ENCODE measurements at regions not wholly inside any gene's neighbourhood (a gene's known extent, or its start where the extent isn't known, plus 50 kb on each side); places are given as distances from the start of the nearest gene placed in this dataset.

DNA sequence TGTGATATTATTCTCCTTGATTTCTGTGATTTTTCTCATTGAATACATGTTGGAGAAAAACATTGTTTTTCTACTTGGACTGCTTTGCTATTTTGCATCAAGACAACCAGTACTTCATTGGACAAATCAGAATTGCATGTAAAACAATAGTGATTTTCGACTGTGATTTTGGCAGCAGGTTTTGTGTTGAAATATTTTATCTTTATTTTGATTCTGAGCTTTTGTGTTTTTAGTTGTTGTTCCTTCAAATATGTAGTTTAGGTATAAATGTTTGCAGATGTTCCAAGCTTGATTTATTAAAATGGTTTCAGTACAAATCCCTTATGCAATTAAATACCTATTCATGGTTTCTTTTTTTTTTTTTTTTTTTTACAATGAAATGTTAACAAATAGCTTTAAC lies 754.1 kb downstream of the DOK5 start:
- Histone ChIP-seq H3K9me3 (ENCODE audit: low read length) (no peaks in the 10 kb centered on the region), H3K27me3 (ENCODE audit: insufficient read depth, low read length) (no peaks in the 10 kb centered on the region), H3K4me3 (ENCODE audit: low read length) (no peak overlapping the region), H3K4me1 (ENCODE audit: insufficient read depth, low read length) (no peaks in the 10 kb centered on the region), H3K36me3 (ENCODE audit: insufficient read depth, low read length) (no peaks in the 10 kb centered on the region), H2AFZ (ENCODE audit: low read depth, low read length) (no peak overlapping the region)

DNA sequence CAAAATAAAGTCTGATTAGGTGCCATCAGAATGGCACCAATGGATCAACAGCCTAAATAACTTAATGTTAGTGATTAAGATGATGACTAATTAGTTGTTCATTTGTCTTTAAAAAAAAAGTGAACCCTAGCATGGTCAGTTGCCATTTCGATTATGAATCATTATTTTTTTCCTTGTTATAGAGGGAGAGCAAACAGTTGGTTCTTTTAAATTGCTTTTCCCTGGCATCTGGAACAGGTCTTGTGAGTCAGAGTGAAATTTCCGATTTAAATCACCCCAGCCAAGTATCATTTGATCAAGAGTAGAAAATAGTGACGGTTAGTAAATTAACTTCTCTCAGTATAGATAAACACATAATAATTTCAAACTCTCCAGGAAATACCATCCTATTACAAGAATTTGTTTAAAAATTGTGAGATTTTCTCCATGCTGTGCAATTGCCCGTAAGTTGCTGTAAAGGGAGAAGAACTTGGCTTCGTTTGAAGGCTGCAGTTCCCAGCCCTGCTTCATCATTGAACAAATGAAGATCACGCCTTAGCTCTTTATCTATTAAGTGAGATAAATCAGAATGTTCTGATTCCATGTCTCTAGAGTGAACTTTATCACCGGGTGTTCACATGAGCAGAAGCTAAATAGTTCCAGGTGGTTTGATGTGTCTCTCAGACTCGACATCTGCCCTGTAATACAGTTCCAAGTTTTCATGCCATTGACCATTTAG lies 741.3 kb downstream of the DOK5 start:
- H2AFZ ChIP-seq (ENCODE audit: low read depth, low read length): no peak overlapping the region
- H3K9me3 ChIP-seq (ENCODE audit: low read length): no peaks in the 10 kb centered on the region
- H3K4me1 ChIP-seq (ENCODE audit: insufficient read depth, low read length): no peaks in the 10 kb centered on the region
- no peak overlapping the region for H3K4me3 ChIP-seq (ENCODE audit: low read length)
- H3K27me3 ChIP-seq (ENCODE audit: insufficient read depth, low read length): no peaks in the 10 kb centered on the region
- H3K36me3 ChIP-seq (ENCODE audit: insufficient read depth, low read length): no peaks in the 10 kb centered on the region

DNA sequence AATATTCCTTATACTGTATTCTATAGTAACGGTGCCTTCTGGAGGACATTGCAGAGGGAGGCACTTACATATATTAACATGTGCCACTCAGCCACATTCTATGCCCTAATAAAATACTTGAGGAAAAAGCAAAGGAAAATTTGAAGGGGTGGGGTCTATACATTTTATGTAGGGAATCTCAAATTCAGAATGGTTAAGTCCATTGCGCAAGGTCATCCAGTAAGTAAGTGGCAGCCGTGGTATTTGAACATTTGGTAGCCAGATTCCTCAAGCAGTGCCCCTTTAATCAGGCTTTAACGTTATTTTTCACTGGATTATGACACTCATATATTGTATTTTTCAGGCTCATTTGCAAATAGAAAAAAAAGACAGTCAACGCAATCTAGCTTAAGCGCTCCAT lies 738.3 kb downstream of the DOK5 start:
- Histone ChIP-seq H3K4me3 (ENCODE audit: low read length) (no peak overlapping the region), H3K4me1 (ENCODE audit: insufficient read depth, low read length) (no peaks in the 10 kb centered on the region), H3K27me3 (ENCODE audit: insufficient read depth, low read length) (no peaks in the 10 kb centered on the region), H3K36me3 (ENCODE audit: insufficient read depth, low read length) (no peaks in the 10 kb centered on the region), H2AFZ (ENCODE audit: low read depth, low read length) (no peak overlapping the region), H3K9me3 (ENCODE audit: low read length) (no peaks in the 10 kb centered on the region)

DNA sequence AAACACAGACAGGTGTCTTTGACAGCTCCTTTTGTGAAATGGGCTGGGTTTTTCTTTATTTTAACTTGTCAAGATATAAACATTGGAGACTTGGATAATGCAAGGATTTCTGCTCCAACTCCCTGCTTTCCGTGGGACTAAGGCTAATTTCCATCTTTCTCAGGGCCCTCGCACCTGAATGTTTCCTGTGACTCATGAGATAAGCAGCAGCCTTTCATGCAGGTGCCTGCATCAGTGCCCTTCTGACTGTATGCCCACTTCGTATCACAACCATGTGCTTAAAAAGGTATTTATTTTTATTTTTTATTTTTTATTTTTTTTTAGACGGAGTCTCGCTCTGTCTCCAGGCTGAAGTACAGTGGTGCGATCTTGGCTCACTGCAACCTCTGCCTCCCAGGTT lies 736.1 kb downstream of the DOK5 start:
- Histone ChIP-seq H3K4me1 (ENCODE audit: insufficient read depth, low read length) (no peaks in the 10 kb centered on the region), H3K27me3 (ENCODE audit: insufficient read depth, low read length) (no peaks in the 10 kb centered on the region), H3K4me3 (ENCODE audit: low read length) (no peak overlapping the region), H3K9me3 (ENCODE audit: low read length) (no peaks in the 10 kb centered on the region), H3K36me3 (ENCODE audit: insufficient read depth, low read length) (no peaks in the 10 kb centered on the region), H2AFZ (ENCODE audit: low read depth, low read length) (no peak overlapping the region)

DNA sequence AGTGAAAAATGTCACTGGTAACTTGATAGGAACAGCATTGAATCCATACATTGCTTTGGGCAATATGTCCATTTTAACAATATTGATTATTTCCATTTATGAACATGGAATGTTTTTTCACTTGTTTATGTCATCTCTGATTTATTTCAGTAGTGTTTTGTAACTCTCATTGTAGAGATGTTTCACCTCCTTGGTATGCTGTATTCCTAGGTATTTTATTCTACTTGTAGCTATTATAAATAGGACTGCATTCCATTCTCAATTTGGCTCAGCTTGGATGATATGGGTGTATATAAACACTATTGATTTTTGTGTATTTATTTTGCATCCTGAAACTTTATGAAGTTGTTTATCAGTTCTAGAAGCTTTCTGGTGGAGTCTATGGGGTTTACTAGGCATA lies 730.3 kb downstream of the DOK5 start:
- H3K4me3 ChIP-seq (ENCODE audit: low read length): no peak overlapping the region
- H3K27me3 ChIP-seq (ENCODE audit: insufficient read depth, low read length): no peaks in the 10 kb centered on the region
- H2AFZ ChIP-seq (ENCODE audit: low read depth, low read length): no peak overlapping the region
- no peaks in the 10 kb centered on the region for H3K4me1 ChIP-seq (ENCODE audit: insufficient read depth, low read length)
- no peaks in the 10 kb centered on the region for H3K9me3 ChIP-seq (ENCODE audit: low read length)
- no peaks in the 10 kb centered on the region for H3K36me3 ChIP-seq (ENCODE audit: insufficient read depth, low read length)

DNA sequence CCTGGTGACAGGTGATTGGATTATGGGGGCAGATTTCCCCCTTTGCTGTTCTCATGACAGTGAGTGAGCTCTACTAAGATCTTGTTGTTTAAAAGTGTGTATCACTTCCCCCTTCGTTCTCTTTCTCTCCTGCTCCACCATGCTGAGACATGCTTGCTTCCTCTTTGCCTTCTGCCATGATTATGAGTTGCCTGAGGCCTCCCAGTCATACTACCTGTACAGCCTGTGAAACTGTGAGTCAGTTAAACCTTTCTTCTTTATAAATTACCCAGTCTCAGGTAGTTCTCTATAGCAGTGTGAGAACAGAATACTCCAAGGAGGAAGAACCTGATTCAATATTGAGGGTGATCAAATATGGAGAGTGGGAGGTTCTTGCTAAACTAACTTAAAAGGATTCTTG lies 724.9 kb downstream of the DOK5 start:
- Histone ChIP-seq H3K27me3 (ENCODE audit: insufficient read depth, low read length) (no peaks in the 10 kb centered on the region), H2AFZ (ENCODE audit: low read depth, low read length) (no peak overlapping the region), H3K36me3 (ENCODE audit: insufficient read depth, low read length) (no peaks in the 10 kb centered on the region), H3K4me1 (ENCODE audit: insufficient read depth, low read length) (no peaks in the 10 kb centered on the region), H3K4me3 (ENCODE audit: low read length) (no peak overlapping the region), H3K9me3 (ENCODE audit: low read length) (no peaks in the 10 kb centered on the region)

DNA sequence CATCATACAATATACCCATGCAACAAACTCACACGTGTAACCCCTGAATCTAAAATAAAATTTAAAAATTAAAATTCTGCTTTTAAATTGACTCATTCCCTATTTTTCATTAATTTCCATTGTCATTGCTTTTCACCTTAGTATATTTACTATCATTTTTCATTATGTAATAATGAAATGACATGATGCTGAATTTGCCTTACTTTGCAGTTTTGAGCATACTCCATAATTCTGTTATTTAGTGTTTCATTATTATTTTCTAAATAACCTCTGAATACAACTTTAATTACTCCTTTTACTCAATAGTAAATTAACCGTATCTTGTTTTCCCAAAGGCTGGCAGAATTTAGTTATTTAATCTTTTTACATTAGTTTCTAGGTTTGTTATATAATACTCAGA lies 719.6 kb downstream of the DOK5 start:
- no peaks in the 10 kb centered on the region for H3K27me3 ChIP-seq (ENCODE audit: insufficient read depth, low read length)
- H3K9me3 ChIP-seq (ENCODE audit: low read length): no peaks in the 10 kb centered on the region
- H3K4me1 ChIP-seq (ENCODE audit: insufficient read depth, low read length): no peaks in the 10 kb centered on the region
- no peak overlapping the region for H3K4me3 ChIP-seq (ENCODE audit: low read length)
- H2AFZ ChIP-seq (ENCODE audit: low read depth, low read length): no peak overlapping the region
- H3K36me3 ChIP-seq (ENCODE audit: insufficient read depth, low read length): no peaks in the 10 kb centered on the region

DNA sequence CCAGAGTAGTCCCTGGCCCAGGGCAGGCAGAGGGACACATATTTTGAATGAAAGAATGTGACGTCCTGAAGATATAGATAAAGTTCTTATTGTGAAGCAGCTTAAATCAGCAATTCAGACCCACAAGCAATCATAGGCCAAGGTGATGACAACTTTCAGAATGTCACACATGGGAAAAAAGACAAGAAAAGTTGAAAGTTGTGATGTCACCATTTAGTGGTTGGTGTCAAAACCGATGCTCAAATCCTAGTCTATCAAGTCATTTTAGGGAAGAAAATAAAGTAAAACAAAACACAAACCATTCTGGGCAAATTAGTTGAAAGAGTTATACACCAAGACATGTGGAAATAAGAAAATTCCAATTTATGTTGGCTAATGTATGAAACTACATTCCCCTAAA lies 710.8 kb downstream of the DOK5 start:
- no peaks in the 10 kb centered on the region for H3K27me3 ChIP-seq (ENCODE audit: insufficient read depth, low read length)
- H3K36me3 ChIP-seq (ENCODE audit: insufficient read depth, low read length): no peaks in the 10 kb centered on the region
- H2AFZ ChIP-seq (ENCODE audit: low read depth, low read length): no peak overlapping the region
- no peaks in the 10 kb centered on the region for H3K4me1 ChIP-seq (ENCODE audit: insufficient read depth, low read length)
- no peak overlapping the region for H3K4me3 ChIP-seq (ENCODE audit: low read length)
- no peaks in the 10 kb centered on the region for H3K9me3 ChIP-seq (ENCODE audit: low read length)

DNA sequence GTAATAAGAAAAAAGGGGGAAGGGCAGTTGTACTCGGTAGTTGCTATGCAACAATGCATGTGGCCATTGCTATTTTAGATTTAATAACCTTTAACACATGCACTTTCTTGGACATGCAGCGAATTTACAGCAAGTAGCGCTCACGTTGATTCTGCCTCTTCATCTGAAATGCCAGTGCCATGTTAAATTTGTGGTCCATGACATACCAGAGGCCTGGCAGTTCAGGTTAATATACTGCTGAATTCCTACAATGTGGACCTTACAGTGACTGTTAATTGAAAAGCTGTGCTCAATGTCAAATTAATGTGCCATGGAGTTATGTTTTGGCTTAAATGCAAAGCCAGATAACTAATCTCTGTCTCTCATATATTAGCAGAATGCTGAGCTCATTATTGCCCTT lies 699.7 kb downstream of the DOK5 start:
- H2AFZ ChIP-seq (ENCODE audit: low read depth, low read length): no peak overlapping the region
- no peak overlapping the region for H3K4me3 ChIP-seq (ENCODE audit: low read length)
- H3K4me1 ChIP-seq (ENCODE audit: insufficient read depth, low read length): no peaks in the 10 kb centered on the region
- H3K27me3 ChIP-seq (ENCODE audit: insufficient read depth, low read length): no peaks in the 10 kb centered on the region
- H3K36me3 ChIP-seq (ENCODE audit: insufficient read depth, low read length): no peaks in the 10 kb centered on the region
- H3K9me3 ChIP-seq (ENCODE audit: low read length): no peaks in the 10 kb centered on the region

DNA sequence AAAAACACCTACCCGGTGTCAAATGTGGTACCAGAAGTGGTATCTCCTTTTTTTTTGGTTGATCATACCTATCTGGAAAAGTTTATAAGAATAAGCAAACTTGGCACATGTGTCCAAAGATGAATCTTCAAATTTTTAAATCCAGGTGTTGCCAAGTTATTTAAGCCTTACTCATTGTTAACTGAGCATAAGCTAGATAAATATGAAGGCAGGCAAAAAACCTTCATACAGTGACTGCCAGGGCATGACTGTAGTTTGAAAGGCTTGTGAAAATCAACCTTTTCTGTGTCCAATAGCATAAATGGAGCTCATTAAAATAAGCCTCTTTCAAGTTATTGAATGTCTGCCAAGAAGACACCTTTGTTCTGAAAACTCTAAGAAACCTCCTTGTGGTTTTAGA lies 699.2 kb downstream of the DOK5 start:
- H3K36me3 ChIP-seq (ENCODE audit: insufficient read depth, low read length): no peaks in the 10 kb centered on the region
- no peaks in the 10 kb centered on the region for H3K9me3 ChIP-seq (ENCODE audit: low read length)
- no peak overlapping the region for H3K4me3 ChIP-seq (ENCODE audit: low read length)
- no peak overlapping the region for H2AFZ ChIP-seq (ENCODE audit: low read depth, low read length)
- H3K4me1 ChIP-seq (ENCODE audit: insufficient read depth, low read length): no peaks in the 10 kb centered on the region
- H3K27me3 ChIP-seq (ENCODE audit: insufficient read depth, low read length): no peaks in the 10 kb centered on the region

DNA sequence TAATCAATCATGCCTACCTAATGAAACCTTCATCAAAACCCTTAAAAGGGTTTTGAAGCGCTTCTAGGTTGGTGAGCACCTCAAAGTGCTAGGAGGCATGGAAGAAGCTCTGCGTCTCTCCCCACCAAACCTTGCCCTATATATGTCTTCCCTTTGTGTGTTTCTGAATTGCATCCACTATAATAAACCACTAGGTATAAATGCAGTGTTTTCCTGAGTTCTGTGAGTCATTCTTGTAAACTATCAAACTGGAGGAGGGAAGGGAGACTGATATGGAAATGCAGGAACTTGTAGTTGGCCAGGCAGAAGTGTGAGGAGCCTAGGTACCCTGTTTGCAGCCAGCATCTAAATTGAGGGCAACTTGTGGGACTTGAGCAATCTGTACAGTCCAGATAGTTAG lies 698.8 kb downstream of the DOK5 start:
- H3K9me3 ChIP-seq (ENCODE audit: low read length): no peaks in the 10 kb centered on the region
- H3K36me3 ChIP-seq (ENCODE audit: insufficient read depth, low read length): no peaks in the 10 kb centered on the region
- no peak overlapping the region for H3K4me3 ChIP-seq (ENCODE audit: low read length)
- H3K4me1 ChIP-seq (ENCODE audit: insufficient read depth, low read length): no peaks in the 10 kb centered on the region
- no peak overlapping the region for H2AFZ ChIP-seq (ENCODE audit: low read depth, low read length)
- no peaks in the 10 kb centered on the region for H3K27me3 ChIP-seq (ENCODE audit: insufficient read depth, low read length)

DNA sequence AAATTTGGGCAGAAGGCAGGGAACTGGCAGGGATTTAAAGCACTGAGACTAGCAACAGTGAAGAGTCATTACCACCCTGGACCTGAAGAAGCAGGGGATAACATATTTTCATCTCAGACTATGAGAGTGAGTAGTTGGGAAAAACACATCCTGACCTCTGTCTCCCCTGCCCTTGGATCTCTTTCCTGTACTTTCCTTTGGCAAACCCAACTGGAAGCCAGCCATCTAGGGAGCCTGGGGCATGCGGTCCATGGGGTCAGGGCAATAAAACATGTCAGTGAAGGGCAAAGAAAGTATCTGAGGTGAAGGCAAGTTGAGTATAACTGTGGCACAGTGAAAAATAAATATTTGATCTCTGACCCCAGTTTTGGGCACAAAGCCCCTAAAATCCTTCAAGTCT lies 698.2 kb downstream of the DOK5 start:
- Histone ChIP-seq H2AFZ (ENCODE audit: low read depth, low read length) (no peak overlapping the region), H3K4me3 (ENCODE audit: low read length) (no peak overlapping the region), H3K36me3 (ENCODE audit: insufficient read depth, low read length) (no peaks in the 10 kb centered on the region), H3K27me3 (ENCODE audit: insufficient read depth, low read length) (no peaks in the 10 kb centered on the region), H3K9me3 (ENCODE audit: low read length) (no peaks in the 10 kb centered on the region), H3K4me1 (ENCODE audit: insufficient read depth, low read length) (no peaks in the 10 kb centered on the region)

DNA sequence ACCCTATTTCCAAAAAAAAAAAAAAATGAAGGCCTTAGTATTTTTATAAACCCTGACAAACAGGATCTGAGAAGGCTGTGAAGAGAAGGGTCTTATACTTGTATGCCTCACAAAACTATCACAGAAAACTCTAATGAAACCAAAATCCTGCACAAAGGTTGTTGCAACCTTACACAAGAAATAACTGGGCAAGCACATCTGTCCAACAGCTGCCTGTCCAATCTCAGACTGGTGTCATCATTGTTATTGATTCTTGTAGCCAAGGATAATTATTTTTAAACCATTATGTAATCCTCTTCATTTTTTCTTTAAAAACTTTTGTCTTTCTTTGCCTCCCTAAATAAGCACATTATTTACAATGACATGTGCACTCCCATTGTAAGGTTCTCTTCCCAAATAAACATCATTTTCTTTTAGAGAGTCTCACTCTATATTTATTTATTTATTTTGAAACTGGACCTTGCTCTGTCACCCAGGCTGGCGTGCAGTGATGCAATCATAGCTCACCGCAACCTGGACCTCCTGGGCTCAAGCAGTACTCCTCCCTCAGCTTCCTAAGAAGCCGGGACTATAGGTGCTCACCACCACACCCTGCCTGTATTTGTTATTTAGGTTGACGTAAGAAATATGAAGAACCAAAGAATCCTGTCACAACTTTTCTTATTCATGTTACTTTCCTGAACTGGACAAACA lies 697.1 kb downstream of the DOK5 start:
- H3K4me1 ChIP-seq (ENCODE audit: insufficient read depth, low read length): no peaks in the 10 kb centered on the region
- H2AFZ ChIP-seq (ENCODE audit: low read depth, low read length): no peak overlapping the region
- H3K4me3 ChIP-seq (ENCODE audit: low read length): no peak overlapping the region

DNA sequence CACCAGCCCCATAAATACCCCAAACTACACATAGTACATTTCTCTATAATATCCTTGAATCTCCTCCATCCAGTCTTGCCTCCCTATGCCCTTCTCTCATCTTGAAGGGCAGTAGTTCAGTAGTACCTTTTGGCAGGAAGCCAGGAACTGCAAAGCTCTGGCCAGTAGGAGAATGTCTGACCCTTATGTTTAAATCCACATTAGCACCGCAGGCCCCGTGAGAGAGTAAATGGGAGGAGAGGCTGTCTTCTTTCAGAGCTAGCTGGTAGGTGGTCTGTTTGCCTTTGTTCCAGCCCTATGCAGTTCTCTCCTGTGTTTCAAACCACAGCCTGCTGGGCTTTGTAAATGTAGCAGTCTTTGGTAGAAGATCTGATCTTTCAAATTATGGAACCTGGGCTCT lies 690.7 kb downstream of the DOK5 start:
- H2AFZ ChIP-seq (ENCODE audit: low read depth, low read length): no peak overlapping the region
- H3K9me3 ChIP-seq (ENCODE audit: low read length): no peaks in the 10 kb centered on the region
- no peaks in the 10 kb centered on the region for H3K36me3 ChIP-seq (ENCODE audit: insufficient read depth, low read length)
- H3K27me3 ChIP-seq (ENCODE audit: insufficient read depth, low read length): no peaks in the 10 kb centered on the region
- H3K4me3 ChIP-seq (ENCODE audit: low read length): no peak overlapping the region
- no peaks in the 10 kb centered on the region for H3K4me1 ChIP-seq (ENCODE audit: insufficient read depth, low read length)

More for the DNA sequence above, 697.1 kb downstream of the DOK5 start:
- H3K27me3 ChIP-seq (ENCODE audit: insufficient read depth, low read length): no peaks in the 10 kb centered on the region
- no peaks in the 10 kb centered on the region for H3K36me3 ChIP-seq (ENCODE audit: insufficient read depth, low read length)
- H3K9me3 ChIP-seq (ENCODE audit: low read length): no peaks in the 10 kb centered on the region
